NCI-H510A (cell line): ENCODE measurements at regions not wholly inside any gene's neighbourhood (a gene's known extent, or its start where the extent isn't known, plus 50 kb on each side); places are given as distances from the start of the nearest gene placed in this dataset.

Experiments
- DNase-seq: peaks from one replicate; lab custom pipeline; 2025; lab: John Stamatoyannopoulos, UW

GRCh38 chr15:38176155-38176554 lies 76.5 kb upstream of the SPRED1 start:
- no peak for DNase-seq

- DNase-seq, result no peak
Observed at GRCh38 chr15:38176691-38177090, 75.9 kb upstream of the SPRED1 start.

DNA sequence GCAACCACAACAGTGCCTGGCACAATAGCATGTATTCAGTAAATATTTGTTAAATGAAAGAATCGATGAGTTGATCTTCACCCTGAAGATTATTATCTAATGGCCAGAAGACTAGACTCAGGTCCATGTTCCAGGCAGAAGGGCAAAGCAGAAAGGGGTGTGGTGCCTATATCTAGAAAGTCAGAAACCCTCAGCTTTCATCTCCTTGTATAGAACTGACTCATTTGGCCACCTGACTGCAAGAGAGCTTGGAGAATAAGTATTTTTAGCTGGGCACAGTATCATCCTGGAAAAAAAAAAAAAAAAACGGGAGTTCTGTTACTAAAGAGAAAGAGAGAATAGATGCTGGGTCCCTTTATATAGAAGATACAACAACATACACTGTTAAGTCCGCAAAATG lies 69.7 kb upstream of the SPRED1 start:
- DNase-seq, result no peak

DNA sequence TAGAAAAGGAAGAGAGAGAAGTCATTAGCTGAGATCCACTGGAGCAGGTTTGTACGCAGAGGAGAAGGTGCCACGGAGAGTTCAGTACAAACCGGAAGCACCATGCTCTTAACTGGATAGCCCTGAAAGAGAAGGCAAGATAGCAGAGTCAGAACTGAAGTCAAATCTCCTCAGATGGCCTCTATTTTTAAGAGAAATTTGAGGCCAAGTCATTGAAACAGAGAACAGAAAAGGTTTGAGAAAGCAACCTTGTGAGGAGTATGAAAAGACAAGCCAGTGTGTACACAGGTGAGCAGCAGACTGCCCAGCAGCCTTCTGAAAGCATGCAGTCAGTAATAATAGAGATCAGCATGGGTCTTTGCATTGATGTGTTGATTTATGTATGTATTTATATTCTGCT lies 66.1 kb upstream of the SPRED1 start:
- DNase-seq, result no peak

DNA sequence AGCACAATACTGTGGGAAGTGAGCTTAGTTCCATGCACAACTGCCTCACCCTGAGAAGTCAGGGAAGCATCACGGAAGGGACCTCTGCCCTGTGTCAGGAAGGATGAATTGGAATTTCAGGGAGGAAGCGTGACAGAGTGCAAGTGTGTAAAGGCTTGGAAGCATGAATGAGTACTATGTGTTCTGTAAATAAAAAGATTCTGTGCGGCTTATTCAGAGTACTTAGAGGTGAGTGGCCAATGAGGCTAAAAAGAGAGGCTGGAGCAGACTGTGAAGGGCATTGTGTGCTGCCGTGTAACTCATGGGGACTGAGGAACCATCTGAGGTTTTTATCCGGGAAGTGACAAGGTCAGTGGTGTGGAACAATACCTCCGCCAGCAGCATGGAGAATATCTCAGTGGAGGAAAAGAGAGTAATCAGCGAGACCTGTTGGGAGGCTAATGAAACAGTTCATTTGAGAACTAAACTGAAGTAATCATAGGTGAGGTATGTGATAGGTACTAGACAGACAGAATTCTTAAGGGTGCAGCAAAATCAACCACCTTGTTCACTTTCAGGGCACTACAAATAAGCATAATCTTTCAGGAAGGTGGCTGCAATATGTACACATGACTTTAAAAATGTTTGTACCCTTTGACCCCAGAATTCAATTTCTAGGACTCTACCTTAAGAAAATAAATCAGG lies 64.9 kb upstream of the SPRED1 start:
- no peak for DNase-seq

GRCh38 chr15:38189671-38190295 lies 62.9 kb upstream of the SPRED1 start:
- DNase-seq, result no peak

DNA sequence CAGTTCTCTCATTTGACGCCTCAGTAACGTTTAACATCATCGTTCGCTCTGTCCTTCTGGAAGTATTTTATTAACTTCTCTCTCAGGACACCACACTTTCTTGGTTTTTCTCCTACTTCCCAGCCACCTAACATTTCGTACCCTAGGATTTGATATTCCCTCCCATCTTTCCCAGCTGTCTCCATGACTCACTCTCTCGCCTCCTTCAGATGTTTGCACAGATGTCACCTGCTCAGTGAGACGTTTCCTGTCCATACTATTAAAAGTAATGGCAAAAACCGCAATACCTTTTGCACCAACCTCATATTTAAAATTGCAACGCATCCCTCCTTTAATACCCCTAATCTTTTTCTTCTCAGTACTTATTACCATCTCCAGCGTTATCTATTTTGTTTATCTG lies 62.1 kb upstream of the SPRED1 start:
- no peak for DNase-seq

- DNase-seq, result no peak
Observed at GRCh38 chr15:38192496-38192895, 60.1 kb upstream of the SPRED1 start.

DNA sequence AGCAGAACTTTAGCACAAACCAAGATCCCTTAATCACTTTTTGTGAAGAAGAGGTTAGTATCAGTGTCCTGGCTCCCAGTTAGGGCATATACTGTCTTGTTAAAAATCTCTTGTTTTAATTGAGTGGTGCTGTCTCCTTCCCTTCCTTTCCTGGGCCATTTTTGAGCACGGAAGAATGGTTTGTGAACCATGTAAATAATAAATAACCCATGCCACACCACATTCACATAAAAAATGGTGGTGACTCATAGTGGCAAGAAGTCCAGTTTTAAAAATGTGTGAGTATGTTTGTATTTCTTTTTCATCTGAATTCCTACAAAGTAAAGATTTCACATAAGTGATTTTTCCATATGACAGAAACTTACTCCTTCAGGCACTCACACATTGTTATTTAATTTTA lies 59.1 kb upstream of the SPRED1 start:
- DNase-seq, result no peak

DNA sequence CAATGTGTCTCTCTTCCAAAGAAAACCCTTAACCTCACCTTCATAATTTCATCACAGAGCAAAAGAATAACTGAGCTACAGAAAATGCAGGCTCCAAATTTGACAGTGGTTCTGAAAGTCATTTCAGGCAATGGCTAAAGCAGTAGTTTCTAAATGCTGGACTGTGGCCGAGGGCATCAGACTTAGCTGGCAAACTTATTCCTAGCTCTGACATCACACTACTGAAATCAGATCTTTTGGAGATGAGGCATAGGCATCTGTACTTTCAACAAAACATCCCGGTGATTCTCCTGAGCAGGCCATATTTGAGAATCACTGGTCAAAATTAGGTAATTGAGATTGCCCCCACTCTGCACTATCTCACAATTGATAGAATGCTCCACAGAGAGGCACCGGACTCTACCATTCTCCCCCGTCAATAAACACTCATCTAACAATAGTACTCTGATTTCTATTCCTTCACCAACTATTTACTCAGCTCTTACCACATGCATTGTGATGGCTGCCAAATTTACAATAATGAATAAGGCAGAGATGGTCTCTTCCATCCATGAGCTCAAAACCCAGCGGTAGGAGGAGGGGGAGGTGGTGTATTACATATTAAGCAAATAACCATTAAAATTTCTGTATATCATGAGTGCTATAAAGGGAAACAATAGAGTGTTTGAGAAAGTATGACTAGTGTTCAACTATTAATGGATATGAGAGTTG lies 57.3 kb upstream of the SPRED1 start:
- DNase-seq, result no peak

DNA sequence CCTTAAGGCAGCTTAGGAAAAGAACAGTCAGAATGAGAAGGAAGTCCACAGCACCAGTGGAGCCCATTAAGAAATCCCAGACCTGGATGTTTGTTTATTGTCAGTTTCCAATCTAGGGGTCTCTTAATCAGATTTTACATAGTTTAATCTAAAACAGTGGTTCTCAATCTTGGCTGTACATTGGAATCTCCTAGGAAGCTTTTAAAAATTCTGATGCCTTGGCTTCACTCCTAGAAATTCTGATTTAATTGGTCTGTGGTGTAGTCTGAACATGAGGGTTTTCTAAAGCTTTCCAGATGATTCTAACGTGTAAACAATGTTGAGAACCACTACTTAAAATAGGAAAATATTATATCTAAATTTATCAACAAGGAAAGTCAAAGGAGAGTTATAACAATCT lies 56.6 kb upstream of the SPRED1 start:
- no peak for DNase-seq

- DNase-seq, result no peak
Observed at GRCh38 chr15:38197553-38197952, 55.1 kb upstream of the SPRED1 start.

- DNase-seq, result no peak
Observed at GRCh38 chr15:38201714-38202113, 50.9 kb upstream of the SPRED1 start.

DNA sequence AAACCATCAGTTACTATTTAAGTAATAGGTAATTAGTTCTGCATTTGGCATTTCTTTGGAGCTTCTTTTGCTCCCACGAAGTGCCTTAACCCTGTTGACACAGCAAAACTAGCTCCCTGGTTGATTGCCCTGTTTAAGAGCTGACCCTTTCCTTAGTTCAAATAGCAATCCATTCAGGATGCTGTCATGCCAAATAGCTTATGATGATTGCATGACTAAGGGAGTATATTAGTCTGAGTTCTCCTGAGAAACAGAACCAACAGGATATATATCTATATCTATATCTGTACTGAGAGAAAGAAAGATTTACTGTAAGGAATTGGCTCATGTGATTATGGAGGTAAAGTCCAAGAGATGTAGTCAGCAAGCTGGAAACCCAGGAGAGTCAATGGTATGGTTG lies 50.3 kb upstream of the SPRED1 start:
- DNase-seq, result no peak
